ENCODE measurements at regions not wholly inside any gene's neighbourhood (a gene's known extent, or its start where the extent isn't known, plus 50 kb on each side); places are given as distances from the start of the nearest gene placed in this dataset.
"Not testable (repeated sequence)": the region's sequence is repeated elsewhere in the genome, so short reads cannot be mapped to it uniquely, and the experiment has no call there.

DNA sequence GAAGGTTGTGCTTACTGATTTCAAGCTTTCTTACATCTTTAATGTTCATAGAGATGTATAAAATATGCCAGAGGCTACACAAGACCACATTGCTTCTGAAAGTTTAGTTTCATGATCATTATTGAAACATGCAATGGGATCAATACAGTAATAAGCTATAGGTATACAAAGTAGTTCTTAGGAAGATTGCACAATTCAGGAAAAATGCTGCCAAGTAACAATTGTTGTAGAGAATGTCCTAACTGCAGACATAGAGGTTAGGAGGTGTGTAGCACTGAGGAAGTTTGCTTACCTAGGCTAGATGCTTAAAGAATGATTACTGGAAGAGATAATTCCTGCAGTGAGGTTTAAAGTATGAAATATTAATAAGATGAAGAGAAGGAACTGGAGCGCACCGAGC lies 259.5 kb upstream of the CYRIA start:
- Mint-ChIP-seq H3K9me3 (peaks cover 4% of the 10 kb centered on the region), H3K4me1 (no peaks in the 10 kb centered on the region), H3K36me3 (no peaks in the 10 kb centered on the region), H3K27ac (no peak overlapping the region), H3K4me3 (no peak overlapping the region), H3K27me3 (ENCODE audit: insufficient read depth, low read depth) (no peaks in the 10 kb centered on the region)
- no peaks in the 10 kb centered on the region for H3K4me1 ChIP-seq
- H3K79me2 ChIP-seq (ENCODE audit: low read depth): no peaks in the 10 kb centered on the region
- TF ChIP-seq EZH2phosphoT487 (IDR thresholded peaks at IDR 0.05) (no peak), EZH2 (IDR thresholded peaks at IDR 0.05) (no peak), CTCF (IDR thresholded peaks at IDR 0.05) (no peak)
- no peaks in the 10 kb centered on the region for H4K20me1 ChIP-seq (ENCODE audit: low read depth)
- no peak for DNase-seq (ENCODE audit: low spot score)
- H3K4me2 ChIP-seq: no peak overlapping the region
- no peak overlapping the region for H3K4me3 ChIP-seq
- no peaks in the 10 kb centered on the region for H3K27me3 ChIP-seq
- H3K36me3 ChIP-seq: no peaks in the 10 kb centered on the region
- no peak overlapping the region for H3K27ac ChIP-seq
- H3K9me3 ChIP-seq (ENCODE audit: low read depth): no peaks in the 10 kb centered on the region
- no peaks in the 10 kb centered on the region for H3F3A ChIP-seq (ENCODE audit: low read depth)
- no peak overlapping the region for H2AFZ ChIP-seq (replicated peaks)
- no peak overlapping the region for H3K9ac ChIP-seq

DNA sequence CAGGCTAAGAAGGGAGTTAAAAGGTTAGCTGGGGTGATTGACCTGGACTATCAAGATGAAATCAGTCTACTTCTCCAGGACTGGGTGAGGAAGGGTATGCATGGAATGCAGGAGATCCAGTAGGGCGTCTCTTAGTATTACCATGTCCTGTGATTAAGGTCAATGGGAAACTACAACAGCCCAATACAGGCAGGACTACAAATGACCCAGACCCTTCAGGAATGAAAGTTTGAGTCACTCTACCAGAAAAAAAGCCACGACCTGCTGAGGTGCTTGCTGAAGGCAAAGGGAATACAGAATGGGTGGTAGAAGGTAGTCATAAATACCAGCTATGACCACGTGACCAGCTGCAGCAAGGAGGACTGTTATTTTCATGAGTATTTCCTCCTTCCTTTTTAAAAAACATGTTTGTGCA lies 249.7 kb upstream of the CYRIA start:
- H3F3A ChIP-seq (ENCODE audit: low read depth); H3K27ac ChIP-seq; H3K79me2 ChIP-seq (ENCODE audit: low read depth); H3K4me1 ChIP-seq; H3K27ac Mint-ChIP-seq; H4K20me1 ChIP-seq (ENCODE audit: low read depth); H3K4me2 ChIP-seq; H3K4me1 Mint-ChIP-seq; H3K27me3 ChIP-seq; H3K9ac ChIP-seq; H3K4me3 Mint-ChIP-seq; H3K4me3 ChIP-seq; H2AFZ ChIP-seq (replicated peaks); H3K36me3 Mint-ChIP-seq; H3K9me3 Mint-ChIP-seq; H3K27me3 Mint-ChIP-seq (ENCODE audit: insufficient read depth, low read depth); H3K9me3 ChIP-seq (ENCODE audit: low read depth); DNase-seq (ENCODE audit: low spot score); H3K36me3 ChIP-seq: not testable (repeated sequence)

GRCh38 chr2:16911746-16912145 lies 246.1 kb upstream of the CYRIA start:
- no peak overlapping the region for H3K4me3 Mint-ChIP-seq
- H3K4me3 ChIP-seq: no peak overlapping the region
- no peaks in the 10 kb centered on the region for H3K4me1 ChIP-seq
- H3K9ac ChIP-seq: no peak overlapping the region
- H3K27me3 Mint-ChIP-seq (ENCODE audit: insufficient read depth, low read depth): peaks cover 2% of the 10 kb centered on the region
- H2AFZ ChIP-seq (replicated peaks): peak overlapping the region; percentile 59
- no peaks in the 10 kb centered on the region for H3K9me3 ChIP-seq (ENCODE audit: low read depth)
- no peak for DNase-seq (ENCODE audit: low spot score)
- H3K27me3 ChIP-seq: no peaks in the 10 kb centered on the region
- TF ChIP-seq EZH2 (IDR thresholded peaks at IDR 0.05): no peak
- TF ChIP-seq EZH2phosphoT487 (IDR thresholded peaks at IDR 0.05): no peak
- no peak for TF ChIP-seq CTCF (IDR thresholded peaks at IDR 0.05)
- no peaks in the 10 kb centered on the region for H3K4me1 Mint-ChIP-seq
- no peaks in the 10 kb centered on the region for H3K36me3 ChIP-seq
- no peaks in the 10 kb centered on the region for H4K20me1 ChIP-seq (ENCODE audit: low read depth)
- no peak overlapping the region for H3K4me2 ChIP-seq
- H3K79me2 ChIP-seq (ENCODE audit: low read depth): no peaks in the 10 kb centered on the region
- H3K9me3 Mint-ChIP-seq: peaks cover 4% of the 10 kb centered on the region
- H3K27ac Mint-ChIP-seq: no peak overlapping the region
- no peaks in the 10 kb centered on the region for H3K36me3 Mint-ChIP-seq
- H3K27ac ChIP-seq: no peak overlapping the region
- no peaks in the 10 kb centered on the region for H3F3A ChIP-seq (ENCODE audit: low read depth)

DNA sequence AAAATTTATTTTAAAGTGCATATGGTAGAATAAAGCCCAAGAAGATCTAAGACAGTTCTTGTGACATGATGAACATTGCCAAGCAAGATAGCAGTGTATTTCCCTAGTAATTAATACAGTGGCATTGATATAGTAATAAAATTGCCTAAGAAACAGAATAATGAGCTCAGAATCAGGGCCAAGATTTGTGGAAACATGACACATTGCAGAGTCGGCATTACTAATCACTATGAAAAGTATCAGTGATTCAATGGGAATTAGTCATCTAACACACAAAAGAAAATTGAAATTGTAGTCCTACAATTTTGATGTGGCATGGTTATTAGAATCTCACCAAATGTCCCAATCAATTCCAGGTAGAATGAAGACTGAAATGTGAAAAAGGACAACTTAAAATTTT lies 243.0 kb upstream of the CYRIA start:
- DNase-seq (ENCODE audit: low spot score): no peak
- Histone ChIP-seq H3K36me3 (no peaks in the 10 kb centered on the region), H4K20me1 (ENCODE audit: low read depth) (no peaks in the 10 kb centered on the region), H3K27ac (no peak overlapping the region), H3K79me2 (ENCODE audit: low read depth) (no peaks in the 10 kb centered on the region), H2AFZ (replicated peaks) (no peak overlapping the region), H3K4me1 (no peaks in the 10 kb centered on the region), H3F3A (ENCODE audit: low read depth) (no peaks in the 10 kb centered on the region), H3K9ac (no peak overlapping the region), H3K4me2 (no peak overlapping the region), H3K4me3 (no peak overlapping the region), H3K9me3 (ENCODE audit: low read depth) (no peaks in the 10 kb centered on the region), H3K27me3 (no peaks in the 10 kb centered on the region)
- H3K27ac Mint-ChIP-seq: no peak overlapping the region
- no peak for TF ChIP-seq EZH2 (IDR thresholded peaks at IDR 0.05)
- no peak for TF ChIP-seq CTCF (IDR thresholded peaks at IDR 0.05)
- no peak for TF ChIP-seq EZH2phosphoT487 (IDR thresholded peaks at IDR 0.05)
- no peak overlapping the region for H3K4me3 Mint-ChIP-seq
- H3K36me3 Mint-ChIP-seq: no peaks in the 10 kb centered on the region
- H3K27me3 Mint-ChIP-seq (ENCODE audit: insufficient read depth, low read depth): no peaks in the 10 kb centered on the region
- no peaks in the 10 kb centered on the region for H3K9me3 Mint-ChIP-seq
- no peaks in the 10 kb centered on the region for H3K4me1 Mint-ChIP-seq

Data from neural progenitor cell (in vitro differentiated cells).